Common myeloid progenitor, CD34-positive (primary cell): ENCODE measurements at regions not wholly inside any gene's neighbourhood (a gene's known extent, or its start where the extent isn't known, plus 50 kb on each side); places are given as distances from the start of the nearest gene placed in this dataset.
A peak's percentile ranks its signal among the peaks of the same experiment; 100 is the strongest.

Experiments used
- CTCF ChIA-PET: fragments of 350-600 bp; sonication (Branson Sonifier 250); formaldehyde crosslinking; loops from one replicate; lab custom pipeline; 2021; ENCODE audit warnings: antibody characterized with exemption; lab: Charles Lee
- POLR2A ChIA-PET: fragments of 350-600 bp; sonication (Branson Sonifier 250); formaldehyde crosslinking; loops from one replicate; lab custom pipeline; 2021; ENCODE audit warnings: antibody characterized with exemption; lab: Charles Lee
- DNase-seq, 3 donors: peaks; one replicate each; pipeline versions ENCODE4 v3.0.0 to v3.0.0-alpha.2; 2013
- H3K27ac ChIP-seq, 2 experiments: 1 replicate in 1 of 2; 2 replicates in 1 of 2; pipeline ENCODE4 v1.7.0; 2013; ENCODE audit warnings: inconsistent platforms in 2 of 2, low read length in 2 of 2, mild to moderate bottlenecking in 2 of 2, low read depth in 1 of 2, moderate library complexity in 1 of 2; ENCODE audit not compliant: severe bottlenecking in 2 of 2, insufficient read depth in 1 of 2, poor library complexity in 1 of 2
- H3K27me3 ChIP-seq, 5 experiments: replicated peaks in 2 of 5; 1 replicate in 3 of 5; 2 replicates in 2 of 5; pipeline versions ENCODE4 v1.6.1 to v1.7.0; 2013; ENCODE audit warnings: low read length in 4 of 5, mild to moderate bottlenecking in 2 of 5, moderate library complexity in 2 of 5, inconsistent platforms in 1 of 5; ENCODE audit not compliant: insufficient read depth in 5 of 5, control insufficient read depth in 4 of 5
- H3K36me3 ChIP-seq, 4 experiments: 1 replicate in 2 of 4; 2 replicates in 2 of 4; pipeline versions ENCODE4 v1.6.1 to v1.7.0; 2013; ENCODE audit warnings: low read length in 3 of 4, control low read depth in 1 of 4, mild to moderate bottlenecking in 1 of 4; ENCODE audit not compliant: control insufficient read depth in 4 of 4, insufficient read depth in 4 of 4
- H3K4me1 ChIP-seq, 4 experiments: 1 replicate in 3 of 4; 2 replicates in 1 of 4; pipeline versions ENCODE4 v1.6.1 to v1.7.1; 2013; ENCODE audit warnings: low read length in 3 of 4, mild to moderate bottlenecking in 3 of 4, control low read depth in 1 of 4, inconsistent platforms in 1 of 4, moderate library complexity in 1 of 4; ENCODE audit not compliant: control insufficient read depth in 4 of 4, insufficient read depth in 4 of 4; ENCODE audit errors: control extremely low read depth in 1 of 4
- H3K4me3 ChIP-seq, 7 experiments: 1 replicate in 4 of 7; 2 replicates in 3 of 7; pipeline versions ENCODE4 v1.5.1 to v1.7.0; 2013; ENCODE audit warnings: mild to moderate bottlenecking in 7 of 7, low read length in 6 of 7, moderate library complexity in 6 of 7, inconsistent platforms in 2 of 7, low read depth in 2 of 7, control low read depth in 1 of 7; ENCODE audit not compliant: insufficient read depth in 4 of 7, control insufficient read depth in 1 of 7; ENCODE audit errors: extremely low read depth in 1 of 7
- H3K9me3 ChIP-seq, 5 experiments: 1 replicate in 4 of 5; 2 replicates in 1 of 5; pipeline versions ENCODE4 v1.6.1 to v1.7.1; 2013; ENCODE audit warnings: low read length in 4 of 5, mild to moderate bottlenecking in 2 of 5, inconsistent platforms in 1 of 5, low read depth in 1 of 5, moderate library complexity in 1 of 5; ENCODE audit not compliant: control insufficient read depth in 4 of 5, insufficient read depth in 2 of 5; ENCODE audit errors: control extremely low read depth in 1 of 5
- WGBS: methylation state at CpG from one replicate; pipeline ENCODE4 v1.1.5; 2013; ENCODE audit not compliant: insufficient coverage; 5-methylcytosine and 5-hydroxymethylcytosine counted together

DNA sequence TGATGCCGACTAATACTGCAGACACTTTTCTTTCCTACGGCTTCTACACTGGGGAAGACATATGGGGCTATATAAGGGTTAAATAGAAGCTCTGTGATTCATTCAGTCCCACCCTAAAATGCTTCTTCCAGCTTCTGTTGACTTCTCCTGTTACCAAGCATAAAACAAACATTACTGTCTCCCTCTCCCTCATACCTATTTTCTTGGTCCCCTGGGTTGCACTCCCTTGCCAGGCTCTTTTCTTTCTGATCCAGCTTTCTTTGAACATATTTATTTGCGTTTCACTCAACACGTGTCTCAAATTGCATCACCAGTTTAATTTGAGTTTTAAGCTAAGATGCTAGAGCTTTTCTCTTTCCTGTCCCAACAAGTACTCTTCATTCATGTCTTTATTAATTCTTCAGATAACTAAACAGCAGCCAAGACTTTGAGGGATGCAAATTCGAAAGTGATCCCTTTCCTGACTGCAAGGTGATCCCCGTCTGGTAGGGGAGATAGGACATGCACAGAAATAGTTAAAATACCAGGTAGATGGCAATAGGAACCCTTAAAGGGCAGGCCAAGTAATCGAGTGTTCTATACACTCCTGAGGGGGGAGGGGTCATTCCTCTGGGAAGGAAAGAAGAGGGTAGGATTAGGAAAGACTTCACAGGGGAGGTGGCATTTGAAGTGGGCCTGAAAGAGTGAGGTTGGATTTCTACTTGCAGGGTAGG, 198.6 kb upstream of the BCL6 start:
- no peaks in the 10 kb centered on the region for H3K27me3 ChIP-seq
- POLR2A ChIA-PET, result no interaction called here
- H3K4me3 ChIP-seq, result no peak overlapping the region
- CTCF ChIA-PET, result interaction anchor here (0.6 kb wide), 1 partner anchor 1048 kb away, joined by 3 read pairs; no protein-coding TSS in a partner anchor
- no peaks in the 10 kb centered on the region for H3K36me3 ChIP-seq
- peaks cover 2 to 23% (median 5%) of the 10 kb centered on the region in 4 experiments for H3K4me1 ChIP-seq
- WGBS, result 93% methylated on average over 3 of the region's 7 CpGs
- no peak for DNase-seq
- no peak overlapping the region for H3K27ac ChIP-seq
- H3K9me3 ChIP-seq, result no peaks in the 10 kb centered on the region

DNA sequence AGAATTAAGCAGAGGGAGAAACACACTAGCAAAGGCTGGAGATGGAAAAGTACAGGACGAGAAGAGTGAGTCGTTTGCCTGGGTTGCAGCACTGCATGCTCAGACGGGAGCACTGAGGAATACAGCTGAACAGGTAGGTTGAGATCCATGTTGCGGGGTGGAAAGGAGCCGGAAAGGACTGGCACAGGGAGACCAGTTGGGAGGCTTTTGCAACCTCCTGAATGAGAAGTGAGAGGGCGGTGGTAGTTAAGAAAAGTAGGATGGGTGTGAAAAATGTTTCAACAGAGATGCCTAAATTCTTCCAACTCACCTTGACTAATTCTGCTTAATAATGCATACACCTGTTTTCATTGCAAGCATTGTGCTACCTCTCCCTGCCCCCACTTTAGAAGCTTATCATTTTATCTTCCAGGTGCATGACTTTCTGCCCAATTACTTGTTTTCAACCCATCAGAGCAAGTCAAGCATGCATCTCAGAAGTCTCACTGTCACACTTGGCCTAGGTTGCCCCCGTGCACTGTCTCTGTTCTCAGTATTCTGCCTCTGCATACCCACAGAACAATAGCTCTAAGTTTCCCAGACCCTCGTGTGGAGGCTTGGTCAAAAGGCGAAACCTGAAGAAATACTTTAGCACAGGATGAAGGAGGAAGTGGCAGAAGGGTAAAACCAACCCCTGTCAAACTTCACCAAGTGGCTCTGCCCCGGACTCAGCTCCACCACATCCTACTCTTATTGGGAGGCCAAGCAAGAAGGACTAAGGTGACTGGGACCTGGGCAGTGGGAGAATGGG, 199.3 kb upstream of the BCL6 start:
- no peaks in the 10 kb centered on the region for H3K9me3 ChIP-seq
- peaks cover 2 to 31% (median 8%) of the 10 kb centered on the region in 4 experiments for H3K4me1 ChIP-seq
- ChIA-PET CTCF (interaction anchor here (0.7 to 1.1 kb wide), 2 partner anchors 11 to 204 kb away, joined by 3 read pairs; no protein-coding TSS in a partner anchor), POLR2A (no interaction called here)
- no peak overlapping the region for H3K27ac ChIP-seq
- H3K36me3 ChIP-seq, result no peaks in the 10 kb centered on the region
- no peaks in the 10 kb centered on the region for H3K27me3 ChIP-seq
- peak in 1 of 3 donors; percentile 33 for DNase-seq
- H3K4me3 ChIP-seq, result no peak overlapping the region
- WGBS, result 95% methylated on average over 4 of the region's 10 CpGs

DNA sequence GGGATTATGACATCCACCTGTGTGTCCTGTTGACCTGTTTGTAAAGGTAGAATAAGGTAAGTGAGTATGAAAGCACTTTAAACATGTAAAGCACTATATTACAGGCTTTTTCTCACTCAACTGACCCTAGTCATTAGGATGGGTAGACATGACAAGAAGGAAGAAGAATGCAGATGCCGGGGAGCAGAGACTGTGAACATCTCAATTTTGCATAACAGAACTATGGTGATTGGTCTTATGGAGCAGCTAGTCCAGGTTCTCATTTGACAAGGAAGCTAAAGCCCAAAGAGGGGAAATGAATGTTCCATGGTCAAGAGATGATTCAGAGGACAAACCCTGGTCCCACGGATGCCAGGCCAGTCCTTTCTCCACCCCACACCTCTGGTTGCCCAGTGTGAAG, 200.1 kb upstream of the BCL6 start:
- Histone ChIP-seq H3K4me3 (no peak overlapping the region), H3K27ac (no peak overlapping the region), H3K9me3 (no peaks in the 10 kb centered on the region), H3K4me1 (peaks cover 2 to 31% (median 10%) of the 10 kb centered on the region in 4 experiments), H3K27me3 (no peaks in the 10 kb centered on the region), H3K36me3 (no peaks in the 10 kb centered on the region)
- 93% methylated on average over 2 of the region's 2 CpGs for WGBS
- ChIA-PET CTCF (interaction anchor here (1.1 kb wide), 1 partner anchor 205 kb away, joined by 3 read pairs; no protein-coding TSS in a partner anchor), POLR2A (no interaction called here)
- DNase-seq, result no peak

DNA sequence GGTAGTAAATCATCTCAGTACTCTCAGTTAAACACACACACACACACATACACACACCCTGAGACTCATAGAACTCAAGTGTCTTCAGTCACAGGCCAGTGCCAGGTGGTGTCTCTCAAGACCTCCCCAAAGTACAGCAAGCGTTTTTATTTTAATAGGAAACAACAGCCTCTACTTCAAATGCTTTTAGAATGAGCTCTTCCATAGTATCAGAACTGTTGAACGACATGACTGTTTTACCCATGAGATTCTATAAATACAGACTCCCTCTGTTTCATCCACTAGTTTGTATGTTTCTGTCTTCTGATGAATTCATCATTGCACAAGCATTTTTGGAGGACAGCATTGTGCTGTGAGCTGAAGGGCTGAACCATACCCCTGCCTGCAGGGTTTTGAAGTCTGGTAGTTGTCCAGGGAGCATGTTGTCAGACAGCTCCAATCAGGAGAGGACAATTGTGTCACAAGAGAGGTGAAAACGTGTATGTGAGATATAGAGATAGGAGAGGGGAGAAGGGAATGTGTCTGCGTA, 201.0 kb upstream of the BCL6 start:
- no peak for DNase-seq
- Histone ChIP-seq H3K36me3 (no peaks in the 10 kb centered on the region), H3K4me3 (no peak overlapping the region), H3K4me1 (peaks cover 6 to 40% (median 16%) of the 10 kb centered on the region in 4 experiments), H3K9me3 (no peaks in the 10 kb centered on the region), H3K27me3 (no peaks in the 10 kb centered on the region), H3K27ac (no peak overlapping the region)
- WGBS, result 90% methylated on average over 4 of the region's 4 CpGs
- POLR2A ChIA-PET, result no interaction called here
- CTCF ChIA-PET, result interaction anchor here (2.1 kb wide), 1 partner anchor 10 kb away, joined by 4 read pairs; no protein-coding TSS in a partner anchor

DNA sequence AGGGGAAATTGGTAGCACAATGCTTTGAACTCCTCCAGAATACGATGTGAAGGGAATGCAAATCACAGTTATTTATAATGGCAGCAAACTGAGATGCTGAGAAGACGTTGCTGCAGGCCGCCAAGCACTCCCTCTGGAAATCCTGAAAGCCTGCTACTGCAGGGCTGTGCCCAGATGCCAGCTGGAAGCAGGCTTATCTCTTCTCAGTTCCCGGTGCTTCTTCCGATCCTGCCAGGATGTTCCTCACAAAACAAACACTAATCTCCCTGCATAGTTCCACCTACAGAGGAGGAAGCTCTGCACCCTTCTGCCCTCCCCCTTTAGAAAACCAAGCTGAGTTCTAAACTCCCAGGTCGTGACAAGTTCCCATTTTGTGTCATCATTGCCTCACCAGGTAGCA, 201.7 kb upstream of the BCL6 start:
- H3K9me3 ChIP-seq, result no peaks in the 10 kb centered on the region
- no peak overlapping the region for H3K4me3 ChIP-seq
- H3K27me3 ChIP-seq, result no peaks in the 10 kb centered on the region
- H3K4me1 ChIP-seq, result peaks cover 10 to 48% (median 24%) of the 10 kb centered on the region in 4 experiments
- ChIA-PET POLR2A (no interaction called here), CTCF (interaction anchor here (2.1 kb wide), 1 partner anchor 9 kb away, joined by 4 read pairs; no protein-coding TSS in a partner anchor)
- H3K27ac ChIP-seq, result no peak overlapping the region
- 81% methylated on average over 6 of the region's 6 CpGs for WGBS
- no peaks in the 10 kb centered on the region for H3K36me3 ChIP-seq
- no peak for DNase-seq

DNA sequence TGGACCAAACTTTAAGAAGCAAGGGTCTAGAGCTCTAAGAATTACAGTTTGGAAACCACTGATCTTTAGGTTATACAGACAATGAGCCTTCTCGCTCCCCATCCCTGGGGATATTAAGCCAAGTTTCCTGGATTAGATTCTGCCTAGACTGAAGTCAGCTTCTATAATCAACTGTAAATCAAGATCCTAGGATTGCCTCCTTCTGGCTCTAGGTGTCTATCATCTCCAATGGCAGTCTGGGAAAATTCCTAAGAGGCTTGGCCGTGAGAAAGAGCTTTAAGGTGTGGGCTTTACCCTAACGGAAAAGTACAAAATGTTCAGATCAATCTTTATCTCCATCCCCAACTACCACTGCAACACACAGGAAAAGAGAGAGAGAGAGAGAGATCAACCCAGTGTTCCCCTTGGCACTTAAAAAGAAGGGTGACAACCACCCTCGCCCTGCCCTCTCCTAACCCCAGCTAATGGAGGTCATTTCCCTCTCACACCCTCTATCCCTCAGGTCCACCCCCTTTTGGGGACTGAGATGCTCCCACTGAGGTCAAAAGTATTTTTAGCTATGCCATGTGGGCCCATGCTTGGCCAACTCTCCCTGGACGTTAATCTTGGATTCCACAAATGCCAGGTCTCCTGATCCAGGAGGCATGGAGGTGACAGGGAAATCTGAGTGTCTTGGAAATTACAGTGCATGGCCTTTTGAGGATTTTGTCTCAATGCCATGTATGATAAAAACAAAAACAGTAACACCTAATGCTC, 202.8 kb upstream of the BCL6 start:
- WGBS, result 90% methylated on average over 2 of the region's 5 CpGs
- Histone ChIP-seq H3K4me3 (no peak overlapping the region), H3K9me3 (no peaks in the 10 kb centered on the region), H3K4me1 (peaks cover 10 to 59% (median 30%) of the 10 kb centered on the region in 4 experiments), H3K36me3 (no peaks in the 10 kb centered on the region), H3K27me3 (no peaks in the 10 kb centered on the region), H3K27ac (no peak overlapping the region)
- DNase-seq, result no peak
- ChIA-PET CTCF (interaction anchor here (1.0 to 2.1 kb wide), 3 partner anchors 8 to 34 kb away, joined by 3 to 4 read pairs (median 4); no protein-coding TSS in a partner anchor), POLR2A (no interaction called here)
